Smooth muscle cell of the brain vasculature (primary cell): ENCODE measurements at regions not wholly inside any gene's neighbourhood (a gene's known extent, or its start where the extent isn't known, plus 50 kb on each side); places are given as distances from the start of the nearest gene placed in this dataset.

Experiments
- DNase-seq: peaks from one replicate; pipeline ENCODE4 v3.0.0-alpha.2; 2012; ENCODE audit warnings: low read depth, low spot score

- no peak for DNase-seq
Measured at GRCh38 chr11:8323161-8323935, 59.7 kb upstream of the LMO1 start.

DNA sequence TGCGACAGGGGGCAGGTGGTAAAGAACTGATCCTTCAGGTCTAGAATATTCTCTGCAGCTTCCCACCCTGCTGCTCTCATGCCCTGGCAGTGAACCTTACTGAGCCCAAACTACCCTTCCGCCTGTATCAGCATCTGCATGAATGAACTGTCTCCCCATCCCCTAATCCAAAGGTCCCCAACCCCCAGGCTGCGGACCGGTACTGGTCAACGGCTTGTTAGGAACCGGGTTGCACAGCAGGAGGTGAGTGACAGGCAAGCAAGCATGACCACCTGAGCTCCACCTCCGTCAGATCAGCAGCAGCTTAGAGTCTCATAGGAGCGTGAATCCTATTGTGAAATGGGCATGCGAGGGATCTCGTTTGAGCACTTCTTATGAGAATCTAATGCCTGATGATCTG, 58.2 kb upstream of the LMO1 start:
- no peak for DNase-seq

DNA sequence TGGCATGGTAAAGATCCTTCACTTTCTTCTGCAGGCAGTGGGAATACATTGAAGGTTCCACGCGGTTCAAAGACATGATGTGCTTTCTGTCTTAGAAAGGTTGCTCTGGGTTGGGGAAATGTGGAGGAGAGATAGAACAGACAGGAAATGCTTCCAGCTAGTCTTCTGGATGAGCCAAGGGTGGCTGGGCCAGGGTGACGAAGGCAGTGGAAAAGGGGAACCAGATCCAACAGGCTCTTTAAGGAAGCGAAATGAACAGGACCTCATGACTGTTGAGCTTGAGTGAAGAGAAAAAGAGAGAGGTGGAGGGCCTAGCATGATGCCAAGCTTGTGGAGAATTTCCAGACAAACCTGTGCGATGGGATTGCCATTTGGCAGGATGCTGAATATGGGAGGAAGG, 56.4 kb upstream of the LMO1 start:
- DNase-seq, result no peak

- DNase-seq, result no peak
Measured at GRCh38 chr11:8318536-8318935, 54.9 kb upstream of the LMO1 start.

- no peak for DNase-seq
Measured at GRCh38 chr11:8317159-8317558, 53.5 kb upstream of the LMO1 start.

DNA sequence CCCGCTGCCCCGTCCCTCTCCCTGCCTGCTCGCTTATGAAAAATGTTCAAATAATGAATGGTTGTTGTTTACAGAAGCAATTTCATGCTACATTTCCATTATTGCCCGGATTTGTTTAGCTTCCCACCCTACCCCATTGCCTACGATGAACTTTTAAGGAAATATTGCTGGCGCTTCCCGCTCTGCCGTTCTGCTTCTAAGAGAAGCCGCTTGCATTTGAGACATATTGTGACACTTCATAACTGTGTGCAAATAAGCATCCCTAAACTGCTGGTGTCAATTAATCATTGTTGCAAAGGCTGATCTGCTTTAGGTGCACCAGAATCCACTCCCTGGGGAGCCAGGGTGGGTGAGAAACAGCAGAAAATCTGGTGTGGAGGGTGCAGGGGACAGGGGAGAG, 52.3 kb upstream of the LMO1 start:
- DNase-seq, result no peak

DNA sequence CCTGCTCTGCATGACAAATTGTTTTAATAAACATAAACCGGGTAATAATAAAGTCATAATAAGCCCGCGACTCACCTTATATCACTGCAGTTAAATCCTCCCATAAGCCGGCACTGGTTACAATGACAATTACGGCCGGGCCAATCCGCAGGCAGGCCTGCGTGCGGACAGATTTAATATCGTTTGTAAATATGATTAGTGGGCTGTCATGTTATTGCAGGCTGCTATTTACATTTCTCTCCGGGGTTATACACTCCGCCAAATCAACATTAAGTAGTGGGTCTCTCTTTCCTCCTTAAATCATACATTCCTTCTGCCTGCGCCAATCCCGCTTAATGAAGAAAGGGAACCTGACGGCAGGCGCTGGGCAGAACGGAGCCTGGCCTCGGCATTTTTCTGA, 51.8 kb upstream of the LMO1 start:
- no peak for DNase-seq

DNA sequence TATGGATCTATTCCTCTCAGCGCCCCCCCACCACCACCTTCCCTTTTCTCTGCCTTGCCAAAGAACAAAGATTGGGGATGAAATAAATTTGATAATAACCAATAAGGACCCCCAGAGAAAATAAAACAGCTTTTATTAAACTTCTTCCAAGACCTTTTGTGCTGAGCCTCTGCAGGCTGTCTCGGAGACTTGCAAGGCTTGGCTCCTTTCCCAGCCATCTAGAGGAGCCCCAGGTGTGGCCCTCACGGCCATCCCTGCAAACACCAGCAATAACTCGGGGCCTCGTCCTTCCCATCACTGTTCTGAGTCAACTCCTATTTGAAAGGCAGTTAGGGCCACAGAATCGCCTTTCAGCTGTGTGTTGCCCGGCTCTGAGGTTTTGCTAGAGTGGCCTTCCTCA, 51.2 kb upstream of the LMO1 start:
- DNase-seq, result no peak

- DNase-seq, result no peak
Measured at GRCh38 chr11:8313504-8314090, 49.9 kb upstream of the LMO1 start.
